Lower lobe of right lung (tissue), 2 donors: ENCODE measurements at regions not wholly inside any gene's neighbourhood (a gene's known extent, or its start where the extent isn't known, plus 50 kb on each side); places are given as distances from the start of the nearest gene placed in this dataset.
A peak's percentile ranks its signal among the peaks of the same experiment; 100 is the strongest.

Experiments used
- ATAC-seq, 2 donors: fragments of 200-7000 bp; cut with Tn5 transposase; one replicate each; pipeline ENCODE4 v1.9.1; 2020 to 2022; ENCODE audit warnings: mild to moderate bottlenecking in 2 of 2, moderate library complexity in 2 of 2
- DNase-seq: peaks from one replicate; pipeline ENCODE4 v3.0.0-alpha.2; 2020
- H3K27ac ChIP-seq: fragments of 200-600 bp; one replicate; pipeline ENCODE4 v1.8.0; 2022
- H3K27me3 ChIP-seq: fragments of 200-600 bp; one replicate; pipeline ENCODE4 v1.8.0; 2022; ENCODE audit warnings: low read depth
- H3K36me3 ChIP-seq: fragments of 200-600 bp; one replicate; pipeline ENCODE4 v1.8.0; 2022; ENCODE audit warnings: mild to moderate bottlenecking
- H3K4me1 ChIP-seq: fragments of 200-600 bp; one replicate; pipeline ENCODE4 v1.8.0; 2022
- H3K4me3 ChIP-seq: fragments of 200-600 bp; one replicate; pipeline ENCODE4 v1.8.0; 2022; ENCODE audit warnings: mild to moderate bottlenecking
- H3K9me3 ChIP-seq: fragments of 200-600 bp; one replicate; pipeline ENCODE4 v1.8.0; 2022
- CTCF ChIP-seq: fragments of 200-600 bp; IDR thresholded peaks from one replicate; pipeline ENCODE4 v1.8.0; 2022; ENCODE audit warnings: antibody characterized with exemption, mild to moderate bottlenecking
- intact Hi-C: fragments of 100-400 bp; cut with DNase I; formaldehyde crosslinking; loops from one replicate; pipeline ENCODE4 v1.11.0; 2022
- donor health status: DM: no; HTN: yes; CAD: no; lungs with severe emphysema.

DNA sequence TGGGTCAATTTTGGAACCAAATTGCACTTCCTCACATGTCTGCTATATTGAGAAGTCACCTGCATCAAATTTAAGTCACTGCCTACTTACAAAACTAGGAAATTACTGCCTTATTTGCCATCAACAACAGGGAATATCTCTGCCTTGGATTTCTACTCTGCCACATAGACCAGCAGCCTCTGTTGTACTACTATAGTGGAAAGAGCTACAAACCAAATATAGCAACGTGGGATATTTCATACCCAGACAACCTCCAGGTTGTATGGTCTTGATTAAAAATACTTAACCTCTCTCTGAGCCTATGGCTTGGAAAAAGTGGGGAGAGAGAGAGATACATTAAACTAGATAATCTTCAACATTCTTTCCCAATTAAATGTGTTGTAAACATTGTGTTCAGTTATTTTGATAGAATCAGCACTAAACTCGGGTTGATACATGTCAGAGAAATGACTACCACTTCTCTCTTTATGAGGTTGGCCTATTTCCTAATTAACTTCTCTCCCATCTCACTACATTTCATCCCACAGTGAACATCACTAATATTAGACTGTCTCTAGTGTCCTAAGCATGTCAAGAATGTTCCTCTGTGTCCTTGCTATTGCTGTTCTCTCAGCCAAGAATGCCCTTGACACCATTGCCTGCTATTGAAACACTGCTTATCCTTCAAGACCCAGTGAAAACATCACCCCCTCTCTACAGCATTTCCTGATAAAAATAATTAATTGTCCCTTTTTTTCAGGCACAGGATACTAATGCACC lies 421.2 kb downstream of the IPMK start:
- no peak for DNase-seq
- TF ChIP-seq CTCF: no peak
- no peaks in the 10 kb centered on the region for H3K27me3 ChIP-seq
- H3K27ac ChIP-seq: no peak overlapping the region
- peak in 1 of 2 donors; percentile 37 for ATAC-seq
- no peaks in the 10 kb centered on the region for H3K36me3 ChIP-seq
- no peak overlapping the region for H3K4me3 ChIP-seq
- H3K4me1 ChIP-seq: no peaks in the 10 kb centered on the region
- no peaks in the 10 kb centered on the region for H3K9me3 ChIP-seq
- intact Hi-C loops: no loop called here

DNA sequence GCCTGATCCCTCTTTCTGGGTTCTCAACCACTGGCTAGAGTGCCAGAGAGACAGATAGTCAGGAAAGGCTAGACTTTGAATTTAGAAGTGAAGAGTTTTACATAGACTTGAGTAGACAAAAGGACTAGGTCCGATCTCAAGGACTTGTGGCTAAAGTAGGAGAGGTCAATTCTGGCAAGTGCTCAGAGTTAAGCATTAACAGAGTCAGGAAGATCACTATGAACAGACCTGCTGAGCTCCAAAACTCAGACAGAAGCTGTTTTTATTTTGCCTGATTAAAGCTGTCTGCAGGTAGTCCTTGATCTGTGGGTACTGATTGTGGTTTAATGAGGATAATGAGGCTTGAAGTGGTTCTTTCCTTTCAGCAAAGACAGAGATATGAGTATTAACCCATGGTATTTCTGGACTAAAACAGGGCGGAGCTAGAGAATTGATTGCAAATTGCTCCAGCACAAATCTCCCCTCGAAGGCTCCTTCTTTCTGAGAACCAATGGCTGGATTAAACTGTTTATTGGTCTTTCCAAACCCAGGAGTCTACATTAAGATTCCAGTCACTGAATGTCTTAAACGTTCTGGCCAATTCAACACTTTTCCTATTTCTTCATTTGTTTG lies 423.2 kb downstream of the IPMK start:
- Histone ChIP-seq H3K9me3 (peaks cover 3% of the 10 kb centered on the region), H3K4me1 (no peaks in the 10 kb centered on the region), H3K27ac (no peak overlapping the region), H3K36me3 (no peaks in the 10 kb centered on the region), H3K27me3 (no peaks in the 10 kb centered on the region), H3K4me3 (no peak overlapping the region)
- intact Hi-C loops: no loop called here
- ATAC-seq (peak; percentile 64 to 86), DNase-seq (no peak)
- no peak for TF ChIP-seq CTCF

- Histone ChIP-seq H3K36me3 (no peaks in the 10 kb centered on the region), H3K27ac (no peak overlapping the region), H3K9me3 (no peaks in the 10 kb centered on the region), H3K4me1 (no peaks in the 10 kb centered on the region), H3K4me3 (no peak overlapping the region), H3K27me3 (no peaks in the 10 kb centered on the region)
- no peak for DNase-seq
- no peak for TF ChIP-seq CTCF
- ATAC-seq: peak; percentile 79 to 97
- intact Hi-C loops: no loop called here
These were observed 436.7 kb downstream of the IPMK start for GRCh38 chr10:57830877-57831560.

GRCh38 chr10:57825015-57825414 lies 442.7 kb downstream of the IPMK start:
- DNase-seq (no peak), ATAC-seq (no peak)
- H3K36me3 ChIP-seq: no peaks in the 10 kb centered on the region
- no peaks in the 10 kb centered on the region for H3K4me1 ChIP-seq
- no peak overlapping the region for H3K27ac ChIP-seq
- H3K9me3 ChIP-seq: no peaks in the 10 kb centered on the region
- intact Hi-C loops: no loop called here
- TF ChIP-seq CTCF: no peak
- H3K4me3 ChIP-seq: no peak overlapping the region
- no peaks in the 10 kb centered on the region for H3K27me3 ChIP-seq

GRCh38 chr10:57823398-57823797 lies 444.3 kb downstream of the IPMK start:
- Histone ChIP-seq H3K36me3 (no peaks in the 10 kb centered on the region), H3K4me1 (no peaks in the 10 kb centered on the region), H3K9me3 (no peaks in the 10 kb centered on the region), H3K27me3 (no peaks in the 10 kb centered on the region), H3K4me3 (no peak overlapping the region), H3K27ac (no peak overlapping the region)
- intact Hi-C loops: no loop called here
- no peak for TF ChIP-seq CTCF
- DNase-seq (no peak), ATAC-seq (no peak)
